ENCODE measurements at regions not wholly inside any gene's neighbourhood (a gene's known extent, or its start where the extent isn't known, plus 50 kb on each side); places are given as distances from the start of the nearest gene placed in this dataset.
"Not testable (repeated sequence)": the region's sequence is repeated elsewhere in the genome, so short reads cannot be mapped to it uniquely, and the experiment has no call there.

GRCh38 chr2:87657915-87658314, 90.0 kb upstream of the PLGLB2 start:
- not testable (repeated sequence) for H3K4me1 ChIP-seq (ENCODE audit: insufficient read depth, low read length, severe bottlenecking); H3K79me2 ChIP-seq (ENCODE audit: insufficient read depth, low read length); H3K36me3 ChIP-seq (ENCODE audit: insufficient read depth, low read length); H3K9me3 ChIP-seq (ENCODE audit: low read length); H3F3A ChIP-seq (ENCODE audit: insufficient read depth, low read length); H3K9ac ChIP-seq (ENCODE audit: low read length); H2AFZ ChIP-seq (ENCODE audit: low read length); H4K20me1 ChIP-seq (ENCODE audit: insufficient read depth, low read length); H3K9me2 ChIP-seq (ENCODE audit: low read depth, low read length); H3K27ac ChIP-seq (ENCODE audit: low read depth, low read length, poor library complexity, severe bottlenecking); H3K27me3 ChIP-seq (ENCODE audit: insufficient read depth, low read length); H3K4me3 ChIP-seq (ENCODE audit: low read depth, low read length, poor library complexity, severe bottlenecking); H3K4me2 ChIP-seq (ENCODE audit: low read length)

GRCh38 chr2:87658357-87658756, 89.5 kb upstream of the PLGLB2 start:
- not testable (repeated sequence) for H3K4me1 ChIP-seq (ENCODE audit: insufficient read depth, low read length, severe bottlenecking); H3F3A ChIP-seq (ENCODE audit: insufficient read depth, low read length); H3K9ac ChIP-seq (ENCODE audit: low read length); H3K27ac ChIP-seq (ENCODE audit: low read depth, low read length, poor library complexity, severe bottlenecking); H3K36me3 ChIP-seq (ENCODE audit: insufficient read depth, low read length); H3K9me2 ChIP-seq (ENCODE audit: low read depth, low read length); H3K79me2 ChIP-seq (ENCODE audit: insufficient read depth, low read length); H3K27me3 ChIP-seq (ENCODE audit: insufficient read depth, low read length); H4K20me1 ChIP-seq (ENCODE audit: insufficient read depth, low read length); H2AFZ ChIP-seq (ENCODE audit: low read length); H3K4me3 ChIP-seq (ENCODE audit: low read depth, low read length, poor library complexity, severe bottlenecking); H3K4me2 ChIP-seq (ENCODE audit: low read length); H3K9me3 ChIP-seq (ENCODE audit: low read length)

GRCh38 chr2:87658976-87659375, 88.9 kb upstream of the PLGLB2 start:
- not testable (repeated sequence) for H3K4me2 ChIP-seq (ENCODE audit: low read length); H3K9me2 ChIP-seq (ENCODE audit: low read depth, low read length); H3K9me3 ChIP-seq (ENCODE audit: low read length); H3K27me3 ChIP-seq (ENCODE audit: insufficient read depth, low read length); H3K4me3 ChIP-seq (ENCODE audit: low read depth, low read length, poor library complexity, severe bottlenecking); H3F3A ChIP-seq (ENCODE audit: insufficient read depth, low read length); H3K9ac ChIP-seq (ENCODE audit: low read length); H3K36me3 ChIP-seq (ENCODE audit: insufficient read depth, low read length); H3K4me1 ChIP-seq (ENCODE audit: insufficient read depth, low read length, severe bottlenecking); H2AFZ ChIP-seq (ENCODE audit: low read length); H3K27ac ChIP-seq (ENCODE audit: low read depth, low read length, poor library complexity, severe bottlenecking); H4K20me1 ChIP-seq (ENCODE audit: insufficient read depth, low read length); H3K79me2 ChIP-seq (ENCODE audit: insufficient read depth, low read length)

- not testable (repeated sequence) for H3K9me3 ChIP-seq (ENCODE audit: low read length); H3K4me1 ChIP-seq (ENCODE audit: insufficient read depth, low read length, severe bottlenecking); H3K4me2 ChIP-seq (ENCODE audit: low read length); H3K36me3 ChIP-seq (ENCODE audit: insufficient read depth, low read length); H2AFZ ChIP-seq (ENCODE audit: low read length); H3F3A ChIP-seq (ENCODE audit: insufficient read depth, low read length); H4K20me1 ChIP-seq (ENCODE audit: insufficient read depth, low read length); H3K9me2 ChIP-seq (ENCODE audit: low read depth, low read length); H3K4me3 ChIP-seq (ENCODE audit: low read depth, low read length, poor library complexity, severe bottlenecking); H3K9ac ChIP-seq (ENCODE audit: low read length); H3K27ac ChIP-seq (ENCODE audit: low read depth, low read length, poor library complexity, severe bottlenecking); H3K27me3 ChIP-seq (ENCODE audit: insufficient read depth, low read length); H3K79me2 ChIP-seq (ENCODE audit: insufficient read depth, low read length)
Measured at GRCh38 chr2:87660164-87660563, 87.7 kb upstream of the PLGLB2 start.

- not testable (repeated sequence) for H3K4me1 ChIP-seq (ENCODE audit: insufficient read depth, low read length, severe bottlenecking); H3K9me2 ChIP-seq (ENCODE audit: low read depth, low read length); H3F3A ChIP-seq (ENCODE audit: insufficient read depth, low read length); H3K9me3 ChIP-seq (ENCODE audit: low read length); H2AFZ ChIP-seq (ENCODE audit: low read length); H3K27ac ChIP-seq (ENCODE audit: low read depth, low read length, poor library complexity, severe bottlenecking); H3K4me2 ChIP-seq (ENCODE audit: low read length); H3K36me3 ChIP-seq (ENCODE audit: insufficient read depth, low read length); H3K4me3 ChIP-seq (ENCODE audit: low read depth, low read length, poor library complexity, severe bottlenecking); H3K27me3 ChIP-seq (ENCODE audit: insufficient read depth, low read length); H4K20me1 ChIP-seq (ENCODE audit: insufficient read depth, low read length); H3K79me2 ChIP-seq (ENCODE audit: insufficient read depth, low read length); H3K9ac ChIP-seq (ENCODE audit: low read length)
Measured at GRCh38 chr2:87662316-87663290, 85.3 kb upstream of the PLGLB2 start.

- not testable (repeated sequence) for H3F3A ChIP-seq (ENCODE audit: insufficient read depth, low read length); H3K9me2 ChIP-seq (ENCODE audit: low read depth, low read length); H3K9ac ChIP-seq (ENCODE audit: low read length); H3K4me2 ChIP-seq (ENCODE audit: low read length); H3K4me1 ChIP-seq (ENCODE audit: insufficient read depth, low read length, severe bottlenecking); H3K79me2 ChIP-seq (ENCODE audit: insufficient read depth, low read length); H2AFZ ChIP-seq (ENCODE audit: low read length); H3K27ac ChIP-seq (ENCODE audit: low read depth, low read length, poor library complexity, severe bottlenecking); H3K27me3 ChIP-seq (ENCODE audit: insufficient read depth, low read length); H4K20me1 ChIP-seq (ENCODE audit: insufficient read depth, low read length); H3K4me3 ChIP-seq (ENCODE audit: low read depth, low read length, poor library complexity, severe bottlenecking); H3K9me3 ChIP-seq (ENCODE audit: low read length); H3K36me3 ChIP-seq (ENCODE audit: insufficient read depth, low read length)
Measured at GRCh38 chr2:87663347-87663746, 84.5 kb upstream of the PLGLB2 start.

GRCh38 chr2:87667027-87667426, 80.9 kb upstream of the PLGLB2 start:
- not testable (repeated sequence) for H3K36me3 ChIP-seq (ENCODE audit: insufficient read depth, low read length); H3K4me2 ChIP-seq (ENCODE audit: low read length); H3K27me3 ChIP-seq (ENCODE audit: insufficient read depth, low read length); H2AFZ ChIP-seq (ENCODE audit: low read length); H3K9ac ChIP-seq (ENCODE audit: low read length); H3K4me1 ChIP-seq (ENCODE audit: insufficient read depth, low read length, severe bottlenecking); H4K20me1 ChIP-seq (ENCODE audit: insufficient read depth, low read length); H3F3A ChIP-seq (ENCODE audit: insufficient read depth, low read length); H3K27ac ChIP-seq (ENCODE audit: low read depth, low read length, poor library complexity, severe bottlenecking); H3K4me3 ChIP-seq (ENCODE audit: low read depth, low read length, poor library complexity, severe bottlenecking); H3K79me2 ChIP-seq (ENCODE audit: insufficient read depth, low read length); H3K9me3 ChIP-seq (ENCODE audit: low read length); H3K9me2 ChIP-seq (ENCODE audit: low read depth, low read length)

- not testable (repeated sequence) for H3K27me3 ChIP-seq (ENCODE audit: insufficient read depth, low read length); H4K20me1 ChIP-seq (ENCODE audit: insufficient read depth, low read length); H3K4me1 ChIP-seq (ENCODE audit: insufficient read depth, low read length, severe bottlenecking); H2AFZ ChIP-seq (ENCODE audit: low read length); H3K9me3 ChIP-seq (ENCODE audit: low read length); H3K9me2 ChIP-seq (ENCODE audit: low read depth, low read length); H3K9ac ChIP-seq (ENCODE audit: low read length); H3K4me2 ChIP-seq (ENCODE audit: low read length); H3K27ac ChIP-seq (ENCODE audit: low read depth, low read length, poor library complexity, severe bottlenecking); H3F3A ChIP-seq (ENCODE audit: insufficient read depth, low read length); H3K36me3 ChIP-seq (ENCODE audit: insufficient read depth, low read length); H3K79me2 ChIP-seq (ENCODE audit: insufficient read depth, low read length); H3K4me3 ChIP-seq (ENCODE audit: low read depth, low read length, poor library complexity, severe bottlenecking)
Measured at GRCh38 chr2:87668361-87668760, 79.5 kb upstream of the PLGLB2 start.
